Heart right ventricle (tissue), 16 donors: ENCODE measurements at regions not wholly inside any gene's neighbourhood (a gene's known extent, or its start where the extent isn't known, plus 50 kb on each side); places are given as distances from the start of the nearest gene placed in this dataset.

Source experiments
- ATAC-seq, 8 donors: fragments of 200-7000 bp; cut with Tn5 transposase; one replicate each; pipeline ENCODE4 v1.9.1; 2020; ENCODE audit warnings: mild to moderate bottlenecking in 8 of 8, moderate library complexity in 8 of 8, moderate number of reproducible peaks in 1 of 8
- DNase-seq, 2 donors: peaks; one replicate each; pipeline ENCODE4 v3.0.0-alpha.2; 2020
- H3K27ac ChIP-seq, 10 donors: fragments of 200-600 bp; sonication (generic) in 2 of 10; one replicate each; pipeline versions ENCODE4 v1.5.0 to v1.8.0; 2020 to 2022; ENCODE audit warnings: mild to moderate bottlenecking in 3 of 10
- H3K27me3 ChIP-seq, 7 donors: fragments of 200-600 bp; one replicate each; pipeline ENCODE4 v1.8.0; 2021 to 2022; ENCODE audit warnings: mild to moderate bottlenecking in 2 of 7
- H3K36me3 ChIP-seq, 9 donors: fragments of 200-600 bp; sonication (generic) in 1 of 9; one replicate each; pipeline versions ENCODE4 v1.5.0 to v1.8.0; 2020 to 2022; ENCODE audit warnings: mild to moderate bottlenecking in 2 of 9
- H3K4me1 ChIP-seq, 9 donors: fragments of 200-600 bp; sonication (generic) in 1 of 9; one replicate each; pipeline versions ENCODE4 v1.5.0 to v1.8.0; 2020 to 2022; ENCODE audit warnings: mild to moderate bottlenecking in 4 of 9
- H3K4me3 ChIP-seq, 10 donors: fragments of 200-600 bp; sonication (generic) in 2 of 10; one replicate each; pipeline versions ENCODE4 v1.5.0 to v1.8.0; 2020 to 2022; ENCODE audit warnings: mild to moderate bottlenecking in 7 of 10, moderate library complexity in 2 of 10
- H3K9me3 ChIP-seq, 11 donors: fragments of 200-600 bp in 10 of 11; sonication (generic) in 2 of 11; one replicate each; pipeline versions ENCODE4 v1.5.0 to v1.8.0; 2013 to 2022; ENCODE audit warnings: mild to moderate bottlenecking in 2 of 11, control low read depth in 1 of 11, moderate library complexity in 1 of 11
- CTCF ChIP-seq, 9 donors: fragments of 200-600 bp; sonication (generic) in 2 of 9; IDR thresholded peaks; one replicate each; pipeline versions ENCODE4 v1.5.0 to v1.8.0; 2021 to 2022; ENCODE audit warnings: antibody characterized with exemption in 9 of 9, mild to moderate bottlenecking in 5 of 9, moderate library complexity in 1 of 9
- WGBS, 2 donors: extraction: QIAGEN DNeasy Blood & Tissue Kit; methylation state at CpG; one replicate each; pipeline ENCODE4 v1.1.7; 2013; ENCODE audit warnings: inconsistent platforms in 1 of 2; 5-methylcytosine and 5-hydroxymethylcytosine counted together
- intact Hi-C, 10 donors: fragments of 100-400 bp; cut with DNase I; formaldehyde crosslinking; loops; one replicate each; pipeline versions ENCODE4 v1.11.1 to v1.14.2; 2022
- donor health status: Arrhythmogenic right ventricular cardiomyopathy.
- donor health status: ischemic (EF 13 %, LVEDD 7.1; RV severe dilation, severe dysfunction).
- donor health status: healthy with polysubstance abuse.
- donor health status: DM: no; HTN: yes; CAD: no.
- donor health status: DM: no; HTN: no; CAD: no.
- donor health status: ischemic (EF 25% LVEDD 6.9; RV normal size, moderate dysfunction).
- donor health status: ischemic (EF 25% LVEDD 5.7; RV mildly dilated, moderate dysfunction).
- donor health status: healthy.
- donor health status: DM: yes; HTN: yes; CAD: no.
- donor health status: Ischemic cardiomyopathy.
- donor health status: ischemic (EF 35%, LVEDD 5.7; RV mildly dilated, moderate dysfunction).
- donor health status: nonischemic (EF 11% LVEDD 7.7; RV severe dilation, severe dysfunction).
- donor health status: DM: yes; HTN: yes; CAD: no.
- donor health status: PGD.
- donor health status: ischemic (EF 29% LVEDD 5.4; RV normal size, mild dysfunction).
- donor health status: nonischemic (EF 23%, LVEDD 6.1; RV moderate dilation, normal function).

- peaks cover 0 to 12% (median 0%) of the 10 kb centered on the region in 11 donors for H3K9me3 ChIP-seq
- 47 to 61% methylated on average over 2 of the region's 2 CpGs for WGBS, 2 donors
- intact Hi-C loops, result loop anchor here in 8 of 10 donors (1.0 to 5.0 kb wide), 9 partner anchors 58 to 276 kb away; no protein-coding TSS in a partner anchor
- no peaks in the 10 kb centered on the region for H3K27me3 ChIP-seq
- TF ChIP-seq CTCF (IDR thresholded peaks at IDR 0.05), result peak; percentile 39 to 83 (median 68)
- no peaks in the 10 kb centered on the region for H3K36me3 ChIP-seq
- H3K4me3 ChIP-seq, result no peak overlapping the region
- DNase-seq (no peak), ATAC-seq (peak; percentile 44 to 78 (median 74))
- H3K4me1 ChIP-seq, result peaks cover 0 to 42% (median 28%) of the 10 kb centered on the region in 9 donors
- H3K27ac ChIP-seq, result no peak overlapping the region
Observed at GRCh38 chr9:130770679-130771442, 64.2 kb upstream of the ABL1 start.

GRCh38 chr9:130772185-130772584 lies 62.9 kb upstream of the ABL1 start:
- ATAC-seq, result no peak
- peaks cover 0 to 28% (median 14%) of the 10 kb centered on the region in 9 donors for H3K4me1 ChIP-seq
- peaks cover 0 to 16% (median 0%) of the 10 kb centered on the region in 11 donors for H3K9me3 ChIP-seq
- H3K27me3 ChIP-seq, result no peaks in the 10 kb centered on the region
- H3K4me3 ChIP-seq, result no peak overlapping the region
- no peak for TF ChIP-seq CTCF (IDR thresholded peaks at IDR 0.05)
- no peaks in the 10 kb centered on the region for H3K36me3 ChIP-seq
- WGBS, 2 donors, result 88% methylated on average over 3 of the region's 3 CpGs
- no peak for DNase-seq
- no peak overlapping the region for H3K27ac ChIP-seq
- intact Hi-C loops, result loop anchor here in 3 of 10 donors (5.0 kb wide), 3 partner anchors 90 to 275 kb away; no protein-coding TSS in a partner anchor

GRCh38 chr9:130774183-130774582 lies 60.9 kb upstream of the ABL1 start:
- no peak for ATAC-seq
- Histone ChIP-seq H3K4me3 (no peak overlapping the region), H3K27ac (no peak overlapping the region), H3K27me3 (no peaks in the 10 kb centered on the region), H3K9me3 (peaks cover 0 to 16% (median 0%) of the 10 kb centered on the region in 11 donors), H3K36me3 (no peaks in the 10 kb centered on the region), H3K4me1 (peaks cover 0 to 15% (median 4%) of the 10 kb centered on the region in 9 donors)
- TF ChIP-seq CTCF (IDR thresholded peaks at IDR 0.05), result no peak
- no peak for DNase-seq
- intact Hi-C loops, result loop anchor here in 3 of 10 donors (5.0 kb wide), 3 partner anchors 88 to 273 kb away; no protein-coding TSS in a partner anchor
- WGBS, 2 donors, result 78 to 84% methylated on average over 3 of the region's 3 CpGs

- TF ChIP-seq CTCF (IDR thresholded peaks at IDR 0.05), result no peak
- H3K27me3 ChIP-seq, result no peaks in the 10 kb centered on the region
- 96 to 98% methylated on average over 5 of the region's 5 CpGs for WGBS, 2 donors
- no peaks in the 10 kb centered on the region for H3K36me3 ChIP-seq
- H3K27ac ChIP-seq, result no peak overlapping the region
- peaks cover 0 to 16% (median 0%) of the 10 kb centered on the region in 11 donors for H3K9me3 ChIP-seq
- intact Hi-C loops, result no loop called here
- ATAC-seq (no peak), DNase-seq (no peak)
- H3K4me3 ChIP-seq, result no peak overlapping the region
- H3K4me1 ChIP-seq, result peaks cover 0 to 27% (median 9%) of the 10 kb centered on the region in 9 donors
Observed at GRCh38 chr9:130775336-130775991, 59.6 kb upstream of the ABL1 start.
